ENCODE measurements at regions not wholly inside any gene's neighbourhood (a gene's known extent, or its start where the extent isn't known, plus 50 kb on each side); places are given as distances from the start of the nearest gene placed in this dataset.
"Not testable (repeated sequence)": the region's sequence is repeated elsewhere in the genome, so short reads cannot be mapped to it uniquely, and the experiment has no call there.

GRCh38 chr17:53316988-53317387 lies 505.7 kb upstream of the KIF2B start:
- DNase-seq, result no peak

- no peak for DNase-seq
These were observed 506.7 kb upstream of the KIF2B start for GRCh38 chr17:53316073-53316472.

DNA sequence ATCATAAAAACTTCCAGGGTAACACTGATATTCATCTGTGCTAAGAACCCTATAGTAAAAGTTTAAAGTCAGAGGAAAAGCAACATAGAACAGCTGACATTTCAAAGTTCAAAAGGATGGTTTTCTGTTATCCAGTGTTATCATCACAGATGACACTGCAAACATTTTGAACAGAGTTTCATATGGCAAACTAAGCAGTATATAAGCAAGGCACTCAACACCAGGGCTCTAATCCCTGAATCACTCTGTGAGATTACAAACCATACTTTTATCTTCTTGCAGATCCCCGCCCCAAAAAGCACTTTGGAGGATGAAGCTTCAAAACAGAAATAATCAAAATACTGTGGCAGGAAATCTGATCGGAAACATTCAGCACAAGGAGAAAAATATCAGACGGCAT lies 508.2 kb upstream of the KIF2B start:
- no peak for DNase-seq

DNA sequence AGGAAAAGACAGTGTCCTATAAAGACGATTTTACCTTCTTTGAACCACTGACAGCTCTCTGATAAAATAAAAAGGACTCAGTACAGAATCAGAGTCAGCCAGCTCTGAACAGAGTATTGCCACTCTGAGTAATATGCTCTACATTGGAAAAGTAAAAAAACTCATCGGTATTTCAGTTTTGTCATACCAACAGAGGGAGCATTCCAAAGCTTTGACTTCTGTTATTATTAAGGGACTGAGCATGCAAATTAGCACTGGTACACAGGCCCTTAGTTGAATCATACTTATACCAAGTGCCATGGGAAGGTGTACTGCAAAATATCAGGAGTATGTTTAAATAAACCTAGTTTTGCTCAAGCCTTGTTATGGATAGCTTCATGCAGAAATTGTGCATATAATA lies 509.0 kb upstream of the KIF2B start:
- DNase-seq, result no peak

GRCh38 chr17:53278466-53278865 lies 544.3 kb upstream of the KIF2B start:
- no peak for DNase-seq

DNA sequence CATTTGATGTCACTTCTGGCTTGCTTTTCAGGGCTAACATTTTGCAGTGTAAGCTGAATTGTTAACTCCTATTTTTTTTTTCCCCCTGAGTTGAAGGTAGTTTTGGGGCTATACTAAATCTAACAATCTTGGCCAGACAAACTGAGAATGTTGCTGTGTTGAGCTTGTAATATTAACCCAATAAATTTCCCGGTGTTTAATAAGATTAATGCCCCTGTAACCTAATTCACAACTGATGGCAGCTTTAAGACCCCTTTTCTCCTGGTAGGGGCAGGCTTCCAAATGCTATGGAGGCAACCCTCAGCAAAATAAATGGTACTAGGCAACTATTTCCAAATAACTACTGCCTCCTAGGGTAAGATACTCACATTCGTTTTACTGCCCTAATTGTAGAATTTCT lies 549.6 kb upstream of the KIF2B start:
- DNase-seq, result no peak

GRCh38 chr17:53270936-53271335 lies 551.8 kb upstream of the KIF2B start:
- no peak for DNase-seq

DNA sequence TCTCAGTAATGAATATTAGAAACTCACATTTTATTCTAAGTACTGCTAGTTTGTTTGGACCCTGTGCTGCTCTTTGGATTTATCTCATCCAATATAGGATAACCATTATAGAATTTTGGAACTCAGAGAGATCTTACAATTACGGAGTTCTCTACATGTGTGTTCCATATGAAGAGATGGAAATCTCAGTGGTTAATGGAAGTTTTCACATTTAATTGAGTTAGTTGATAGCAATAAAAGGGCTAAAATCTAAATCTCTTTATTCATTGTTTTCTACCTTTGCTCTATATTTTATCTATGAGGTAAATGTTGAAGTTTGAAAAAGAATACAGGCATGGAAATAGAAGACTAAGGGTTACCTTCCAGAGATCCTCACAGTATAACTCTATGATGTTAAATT lies 558.0 kb upstream of the KIF2B start:
- no peak for DNase-seq

- no peak for DNase-seq
These were observed 568.6 kb upstream of the KIF2B start for GRCh38 chr17:53253956-53254597.

DNA sequence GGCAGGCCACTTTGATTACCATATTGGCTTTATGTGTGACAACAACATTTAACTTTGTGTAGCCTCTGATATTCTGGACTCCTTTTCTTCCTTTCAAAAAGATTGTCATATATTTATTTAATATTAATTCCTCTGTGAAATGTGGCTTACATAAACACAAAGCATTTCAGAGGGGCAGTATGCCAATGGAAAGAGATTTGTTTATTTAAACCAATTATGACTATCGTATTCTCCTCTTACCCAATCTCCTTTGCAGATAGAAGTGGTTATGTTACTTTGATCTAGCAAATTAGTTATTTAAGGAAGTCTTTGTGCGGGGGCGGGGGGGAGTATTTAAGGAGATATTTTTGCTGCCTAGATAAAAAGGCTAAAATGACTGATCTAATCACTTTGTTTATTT lies 573.7 kb upstream of the KIF2B start:
- DNase-seq, result no peak

DNA sequence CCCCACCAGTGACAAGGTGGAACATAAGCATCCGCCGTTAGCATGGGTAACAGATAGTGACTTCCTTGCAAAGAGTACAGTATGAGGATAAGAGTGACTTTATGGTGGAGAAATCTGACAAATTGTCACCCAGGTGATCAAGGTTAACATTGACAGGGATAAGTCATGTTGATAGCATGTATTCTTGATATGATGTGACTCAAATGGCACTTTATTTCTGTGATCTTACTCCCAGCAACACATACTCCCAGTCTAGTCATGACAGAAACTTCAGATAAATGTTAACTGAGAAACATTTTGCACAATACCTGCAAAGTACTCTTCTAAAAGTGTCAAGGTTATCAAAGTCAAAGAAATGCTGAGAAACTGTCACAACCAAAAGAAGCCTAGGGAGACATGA lies 588.6 kb upstream of the KIF2B start:
- no peak for DNase-seq

DNA sequence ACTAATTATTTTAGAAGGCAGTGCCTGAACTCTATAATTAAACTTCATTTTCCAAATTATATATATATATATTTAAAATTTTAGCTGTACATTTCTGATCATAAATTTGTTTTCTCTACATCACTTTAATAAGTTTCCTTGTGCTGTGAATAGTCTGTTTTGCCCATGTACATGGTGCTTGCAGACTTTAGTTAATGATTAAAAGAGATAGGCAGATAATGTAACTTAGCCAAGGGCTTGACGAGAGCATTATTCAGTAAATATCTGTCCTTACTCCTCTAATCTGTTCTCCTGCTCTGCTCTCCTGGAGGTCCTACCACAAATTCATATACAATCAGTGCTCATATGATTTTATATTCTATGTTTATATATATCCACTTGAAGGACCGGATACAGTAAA lies 595.2 kb upstream of the KIF2B start:
- no peak for DNase-seq

DNA sequence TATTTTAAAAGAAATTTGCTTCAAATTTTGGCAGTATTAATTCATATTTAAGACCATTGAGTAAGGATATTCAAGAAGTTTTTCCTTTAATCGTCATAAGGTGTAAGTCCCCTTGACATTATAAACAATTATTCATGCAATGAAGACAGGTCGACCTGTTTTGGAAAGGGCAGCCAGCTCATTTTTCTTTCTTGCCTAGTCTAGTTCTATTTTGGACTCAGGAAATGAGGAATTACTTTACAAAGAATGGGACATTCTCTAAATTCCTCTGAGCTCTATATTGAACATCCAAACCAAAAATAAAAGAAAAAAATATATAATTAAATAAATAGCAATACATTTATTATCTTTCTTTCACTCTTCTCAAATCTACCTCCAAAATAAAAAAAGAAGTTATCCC lies 595.6 kb upstream of the KIF2B start:
- DNase-seq, result no peak

GRCh38 chr17:53219821-53220220 lies 602.9 kb upstream of the KIF2B start:
- DNase-seq, result no peak

DNA sequence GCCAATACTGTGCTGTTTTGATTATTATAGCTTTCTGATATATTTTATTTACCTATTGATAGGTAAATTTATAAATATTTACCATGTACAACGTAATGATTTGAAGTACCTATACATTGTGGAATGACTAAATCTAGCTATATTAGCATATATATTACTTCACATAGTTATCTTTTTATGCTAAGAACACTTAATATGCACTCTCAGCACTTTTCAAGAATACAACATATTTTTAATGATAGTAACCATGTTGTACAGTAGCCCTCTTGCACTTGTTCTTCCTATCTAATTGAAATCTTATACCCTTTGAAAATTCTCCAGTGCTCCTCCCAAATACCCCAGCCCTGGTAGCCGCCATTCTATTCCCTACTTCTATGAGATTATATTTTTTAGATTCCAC lies 604.0 kb upstream of the KIF2B start:
- DNase-seq, result no peak

DNA sequence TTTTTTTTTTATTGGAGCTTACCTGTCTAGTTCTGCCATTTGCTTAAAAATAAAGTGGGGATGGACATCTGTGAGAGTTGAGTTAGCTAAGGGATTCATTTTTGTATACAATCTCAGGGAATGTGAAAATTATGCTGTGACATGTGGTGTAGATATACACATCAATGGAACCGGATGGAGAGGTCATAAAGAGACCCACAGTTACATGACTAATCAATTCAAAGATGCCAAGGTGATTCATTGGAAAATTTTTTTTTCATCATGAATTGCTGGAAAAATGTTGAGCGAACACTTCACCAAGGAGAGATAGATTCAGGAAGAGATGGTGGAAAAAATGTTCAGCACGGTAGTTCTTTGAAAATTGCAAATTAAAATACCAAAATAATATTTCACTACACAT lies 605.4 kb upstream of the KIF2B start:
- no peak for DNase-seq

DNA sequence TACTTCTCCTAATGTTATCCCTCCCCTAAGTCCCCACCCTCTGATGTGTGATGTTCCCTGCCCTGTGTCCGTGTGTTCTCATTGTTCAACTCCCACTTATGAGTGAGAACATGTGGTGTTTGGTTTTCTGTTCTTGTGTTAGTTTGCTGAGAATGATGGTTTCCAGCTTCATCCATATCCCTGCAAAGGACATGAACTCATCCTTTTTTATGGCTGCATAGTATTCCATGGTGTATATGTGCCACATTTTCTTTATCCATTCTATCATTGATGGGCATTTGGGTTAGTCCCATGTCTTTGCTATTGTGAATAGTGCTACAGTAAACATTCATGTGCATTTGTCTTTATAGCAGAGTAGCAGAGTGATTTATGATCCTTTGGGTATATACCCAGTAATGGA lies 613.8 kb upstream of the KIF2B start:
- not testable (repeated sequence) for DNase-seq

- DNase-seq, result no peak
These were observed 629.7 kb upstream of the KIF2B start for GRCh38 chr17:53193044-53193443.

- DNase-seq, result no peak
These were observed 630.8 kb upstream of the KIF2B start for GRCh38 chr17:53191878-53192277.

- DNase-seq, result no peak
These were observed 636.7 kb upstream of the KIF2B start for GRCh38 chr17:53186001-53186400.

GRCh38 chr17:53176629-53177028 lies 646.1 kb upstream of the KIF2B start:
- no peak for DNase-seq

DNA sequence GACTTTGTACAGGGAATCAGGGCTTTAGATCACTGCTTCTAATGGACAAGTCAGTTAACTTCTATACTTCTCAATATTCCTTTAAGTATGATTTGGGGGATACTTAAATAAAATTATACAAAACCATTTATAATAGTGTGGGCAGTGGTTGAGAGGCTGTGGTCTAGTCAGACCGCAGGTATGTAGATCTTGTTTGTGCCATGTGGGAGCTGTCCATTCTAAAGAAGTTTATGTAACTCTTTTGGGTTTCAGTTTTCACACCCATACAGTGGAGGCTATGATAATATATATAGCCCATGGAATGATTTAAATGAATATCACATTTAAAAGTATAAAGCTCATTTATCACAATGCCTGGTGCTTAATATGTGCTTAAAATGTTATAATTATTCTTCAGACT lies 654.3 kb upstream of the KIF2B start:
- no peak for DNase-seq

GRCh38 chr17:53166731-53167130 lies 656.0 kb upstream of the KIF2B start:
- DNase-seq, result no peak

GRCh38 chr17:53150101-53150698 lies 672.5 kb upstream of the KIF2B start:
- DNase-seq, result no peak

DNA sequence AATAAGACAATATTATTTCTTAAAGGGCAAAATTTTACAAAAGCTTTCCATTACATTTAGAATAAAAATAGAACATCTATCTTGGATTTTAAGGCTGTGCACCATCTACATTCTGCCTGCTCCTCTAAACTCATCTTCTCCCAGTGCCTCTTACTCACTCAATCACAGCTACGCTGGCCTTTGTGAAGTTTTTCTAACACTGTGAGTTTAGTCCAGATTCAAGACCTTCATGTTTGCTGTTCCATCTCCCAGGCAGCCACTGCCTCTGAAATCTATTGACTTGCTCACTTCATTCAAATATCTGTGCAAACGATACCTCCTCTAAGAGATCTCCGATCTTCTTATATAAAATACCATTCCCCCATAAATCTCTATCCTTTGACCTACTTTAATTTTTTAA lies 673.4 kb upstream of the KIF2B start:
- no peak for DNase-seq

Measured in stimulated activated CD4-positive, alpha-beta T cell treated with anti-CD3 and anti-CD28 coated beads, Interleukin-15, amount 100 ng/mL, for 24 hours (primary cell).